HEK293T (cell line): ENCODE measurements at regions not wholly inside any gene's neighbourhood (a gene's known extent, or its start where the extent isn't known, plus 50 kb on each side); places are given as distances from the start of the nearest gene placed in this dataset.

ENCODE experiments used
- CTCF ChIA-PET: fragments of 350-600 bp; formaldehyde crosslinking; extraction: SDS; loops from one replicate; lab custom pipeline; 2021; ENCODE audit warnings: antibody characterized with exemption, inconsistent platforms; lab: Yijun Ruan, JAX
- POLR2A ChIA-PET: fragments of 350-600 bp; formaldehyde crosslinking; extraction: SDS; loops from one replicate; lab custom pipeline; 2020; ENCODE audit warnings: antibody characterized with exemption, inconsistent platforms; lab: Yijun Ruan, JAX
- DNase-seq: peaks from one replicate; pipeline ENCODE4 v3.0.0; 2012; ENCODE audit warnings: mixed read lengths; ENCODE audit errors: extremely low spot score
- ARNT ChIP-seq: fragments of 450-650 bp; IDR thresholded peaks from 2 replicates; pipeline ENCODE4 v1.6.1; 2017; ENCODE audit warnings: mild to moderate bottlenecking
- BHLHE40 ChIP-seq: fragments of 450-650 bp; IDR thresholded peaks from 2 replicates; pipeline ENCODE4 v1.6.1; 2016; ENCODE audit warnings: mild to moderate bottlenecking, moderate library complexity, borderline replicate concordance
- CTBP1 ChIP-seq: fragments of 450-650 bp; IDR thresholded peaks from 2 replicates; pipeline ENCODE4 v1.6.1; 2016; ENCODE audit warnings: borderline replicate concordance
- ELF4 ChIP-seq: fragments of 450-650 bp; IDR thresholded peaks from 2 replicates; pipeline ENCODE4 v1.6.1; 2017; ENCODE audit warnings: antibody characterized with exemption
- FOXA1 ChIP-seq: fragments of 450-650 bp; IDR thresholded peaks from 2 replicates; pipeline ENCODE4 v1.6.1; 2016; ENCODE audit warnings: mild to moderate bottlenecking
- FOXK2 ChIP-seq: fragments of 450-650 bp; IDR thresholded peaks from 2 replicates; pipeline ENCODE4 v1.6.1; 2016; ENCODE audit warnings: mild to moderate bottlenecking
- FOXM1 ChIP-seq: fragments of 450-650 bp; IDR thresholded peaks from 2 replicates; pipeline ENCODE4 v1.6.1; 2017; ENCODE audit warnings: mild to moderate bottlenecking, borderline replicate concordance
- HDGF ChIP-seq: fragments of 450-650 bp; IDR thresholded peaks from 2 replicates; pipeline ENCODE4 v1.6.1; 2017; ENCODE audit warnings: antibody characterized with exemption, borderline replicate concordance
- L3MBTL2 ChIP-seq: fragments of 450-650 bp; conservative IDR thresholded peaks from 2 replicates; pipeline ENCODE4 v1.6.1; 2016; ENCODE audit warnings: mild to moderate bottlenecking
- LEF1 ChIP-seq: fragments of 450-650 bp; IDR thresholded peaks from 2 replicates; pipeline ENCODE4 v1.6.1; 2017; ENCODE audit warnings: mild to moderate bottlenecking, borderline replicate concordance
- NFRKB ChIP-seq: fragments of 450-650 bp; IDR thresholded peaks from 2 replicates; pipeline ENCODE4 v1.6.1; 2016; ENCODE audit warnings: mild to moderate bottlenecking, moderate library complexity
- PKNOX1 ChIP-seq: fragments of 450-650 bp; IDR thresholded peaks from 2 replicates; pipeline ENCODE4 v1.6.1; 2016
- SP1 ChIP-seq: fragments of 450-650 bp; IDR thresholded peaks from 2 replicates; pipeline ENCODE4 v1.6.1; 2017
- TARDBP ChIP-seq: fragments of 450-650 bp; IDR thresholded peaks from 2 replicates; pipeline ENCODE4 v1.6.1; 2016
- ZNF384 ChIP-seq: fragments of 450-650 bp; IDR thresholded peaks from 2 replicates; pipeline ENCODE4 v1.6.1; 2016

DNA sequence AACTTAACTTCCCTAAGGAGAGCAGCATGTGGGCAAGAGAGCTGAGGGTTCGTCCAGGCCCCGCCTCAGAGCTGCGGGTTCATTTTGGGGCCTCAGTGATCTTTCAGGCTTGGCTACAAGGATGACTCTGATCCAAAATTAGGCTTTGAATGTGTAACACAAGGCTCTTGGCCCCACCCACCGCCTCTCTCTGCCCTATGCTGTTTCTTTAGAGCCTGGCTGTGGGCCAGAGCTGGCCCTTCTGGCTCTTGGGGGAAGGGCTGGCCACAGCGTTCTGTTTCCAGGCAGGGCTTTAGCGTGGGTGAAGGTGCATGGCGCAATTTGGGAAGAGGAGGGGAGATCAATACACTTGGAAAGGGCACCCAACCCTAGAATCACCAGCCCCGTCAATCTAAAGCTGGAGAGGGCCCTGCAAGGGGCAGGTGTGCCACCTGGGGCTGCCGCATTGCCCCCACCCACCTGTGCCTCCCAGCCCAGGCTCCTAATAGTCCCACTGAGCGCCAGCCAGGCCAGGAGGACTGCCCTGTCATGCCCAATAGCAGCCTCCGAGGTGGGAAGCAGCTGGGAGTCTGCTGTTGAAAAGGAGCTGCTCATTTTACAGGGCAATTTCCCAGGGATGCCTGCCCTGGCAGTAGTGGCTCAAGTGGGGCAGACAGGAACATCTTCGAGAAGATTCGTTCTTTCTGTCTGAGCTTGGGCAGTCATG is 84.5 kb upstream of the MAML3 start:
- TF ChIP-seq BHLHE40: no peak
- TF ChIP-seq SP1: no peak
- no peak for TF ChIP-seq L3MBTL2
- no peak for TF ChIP-seq FOXK2
- TF ChIP-seq ARNT: no peak
- TF ChIP-seq HDGF: no peak
- TF ChIP-seq ZNF384: no peak
- no peak for TF ChIP-seq NFRKB
- POLR2A ChIA-PET: interaction anchor here (0.7 to 2.2 kb wide), 3 partner anchors 10 to 88 kb away, joined by 3 to 11 read pairs (median 4); partner anchors contain the start of gene MAML3
- CTCF ChIA-PET: interaction anchor here (0.7 to 1.6 kb wide), 4 partner anchors 14 to 581 kb away, joined by 3 to 8 read pairs (median 4); no protein-coding TSS in a partner anchor
- no peak for DNase-seq

- TF ChIP-seq CTBP1: no peak
- TF ChIP-seq HDGF: no peak
- TF ChIP-seq SP1: no peak
- no peak for TF ChIP-seq FOXM1
- no peak for TF ChIP-seq LEF1
- no peak for TF ChIP-seq BHLHE40
- TF ChIP-seq ZNF384: no peak
- TF ChIP-seq FOXK2: no peak
- no peak for TF ChIP-seq FOXA1
- ChIA-PET CTCF (interaction anchor here (0.6 to 1.6 kb wide), 3 partner anchors 12 to 226 kb away, joined by 4 to 8 read pairs (median 6); no protein-coding TSS in a partner anchor), POLR2A (interaction anchor here (0.9 to 2.2 kb wide), 2 partner anchors 84 to 88 kb away, joined by 3 to 11 read pairs; partner anchors contain the start of gene MAML3)
- DNase-seq: no peak
Observed at GRCh38 chr4:140237616-140238350, 83.8 kb upstream of the MAML3 start.

- DNase-seq: no peak
- CTCF ChIA-PET: interaction anchor here (0.6 kb wide), 1 partner anchor 13 kb away, joined by 6 read pairs; no protein-coding TSS in a partner anchor
- POLR2A ChIA-PET: interaction anchor here (0.9 to 1.4 kb wide), 2 partner anchors 8 to 87 kb away, joined by 3 read pairs; no protein-coding TSS in a partner anchor
- no peak for TF ChIP-seq L3MBTL2
- no peak for TF ChIP-seq FOXK2
- no peak for TF ChIP-seq PKNOX1
- no peak for TF ChIP-seq SP1
- TF ChIP-seq CTBP1: no peak
- no peak for TF ChIP-seq LEF1
- no peak for TF ChIP-seq NFRKB
Observed at GRCh38 chr4:140236654-140237169, 82.7 kb upstream of the MAML3 start.

DNA sequence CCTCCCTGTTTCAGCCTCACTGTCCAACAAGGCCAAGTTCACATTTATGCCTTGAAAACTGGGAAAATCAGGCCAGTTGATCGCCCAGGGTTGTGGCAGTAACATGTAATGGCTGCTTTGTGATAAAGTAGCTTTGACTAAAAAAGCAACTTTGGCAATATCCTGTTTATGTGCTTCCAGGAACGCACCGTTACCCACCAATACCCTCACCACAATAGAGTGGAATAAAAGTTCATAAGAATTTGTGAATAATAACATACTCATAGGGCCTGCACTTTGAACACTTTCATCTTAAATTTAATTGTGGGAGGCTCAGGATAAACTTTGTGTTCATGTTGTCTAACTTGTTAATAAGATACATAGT is 80.7 kb upstream of the MAML3 start:
- TF ChIP-seq PKNOX1: no peak
- TF ChIP-seq SP1: no peak
- no peak for TF ChIP-seq L3MBTL2
- no peak for DNase-seq
- POLR2A ChIA-PET: interaction anchor here (1.7 kb wide), 1 partner anchor 81 kb away, joined by 4 read pairs; the partner anchor contains the start of gene MAML3
- CTCF ChIA-PET: interaction anchor here (0.6 to 1.4 kb wide), 3 partner anchors 12 to 20 kb away, joined by 3 to 4 read pairs (median 3); no protein-coding TSS in a partner anchor

GRCh38 chr4:140233791-140234696 is 80.1 kb upstream of the MAML3 start:
- TF ChIP-seq PKNOX1 (0 out of 2 replicates have a peak, but pooled peaks have one; percentile 19), CTBP1 (no peak), NFRKB (no peak), TARDBP (no peak), ARNT (no peak)
- DNase-seq: no peak
- ChIA-PET POLR2A (interaction anchor here (1.7 kb wide), 1 partner anchor 81 kb away, joined by 4 read pairs; the partner anchor contains the start of gene MAML3), CTCF (interaction anchor here (0.6 to 1.4 kb wide), 5 partner anchors 13 to 519 kb away, joined by 3 to 4 read pairs (median 3); no protein-coding TSS in a partner anchor)

- TF ChIP-seq BHLHE40: no peak
- TF ChIP-seq PKNOX1: no peak
- TF ChIP-seq FOXA1: no peak
- no peak for TF ChIP-seq FOXK2
- TF ChIP-seq LEF1: no peak
- TF ChIP-seq L3MBTL2: no peak
- no peak for TF ChIP-seq TARDBP
- no peak for TF ChIP-seq ZNF384
- no peak for TF ChIP-seq ELF4
- no peak for DNase-seq
- ChIA-PET POLR2A (no interaction called here), CTCF (interaction anchor here (0.9 kb wide), 1 partner anchor 122 kb away, joined by 3 read pairs; no protein-coding TSS in a partner anchor)
Observed at GRCh38 chr4:140229881-140230280, 75.9 kb upstream of the MAML3 start.
